Choroid plexus epithelial cell (primary cell): ENCODE measurements at regions not wholly inside any gene's neighbourhood (a gene's known extent, or its start where the extent isn't known, plus 50 kb on each side); places are given as distances from the start of the nearest gene placed in this dataset.
A peak's percentile ranks its signal among the peaks of the same experiment; 100 is the strongest.

ENCODE experiments used
- DNase-seq: peaks from one replicate; pipeline ENCODE4 v3.0.0-alpha.2; 2010; ENCODE audit warnings: low read depth
- H3K4me3 ChIP-seq: 2 replicates; pipeline ENCODE4 v1.5.1; 2011; ENCODE audit warnings: low read depth, mild to moderate bottlenecking, control low read depth, low read length, moderate library complexity
- CTCF ChIP-seq: conservative IDR thresholded peaks from 2 replicates; pipeline ENCODE4 v1.5.1; 2011; ENCODE audit warnings: low read depth, mild to moderate bottlenecking, control low read depth, inconsistent platforms, low read length, moderate library complexity

DNA sequence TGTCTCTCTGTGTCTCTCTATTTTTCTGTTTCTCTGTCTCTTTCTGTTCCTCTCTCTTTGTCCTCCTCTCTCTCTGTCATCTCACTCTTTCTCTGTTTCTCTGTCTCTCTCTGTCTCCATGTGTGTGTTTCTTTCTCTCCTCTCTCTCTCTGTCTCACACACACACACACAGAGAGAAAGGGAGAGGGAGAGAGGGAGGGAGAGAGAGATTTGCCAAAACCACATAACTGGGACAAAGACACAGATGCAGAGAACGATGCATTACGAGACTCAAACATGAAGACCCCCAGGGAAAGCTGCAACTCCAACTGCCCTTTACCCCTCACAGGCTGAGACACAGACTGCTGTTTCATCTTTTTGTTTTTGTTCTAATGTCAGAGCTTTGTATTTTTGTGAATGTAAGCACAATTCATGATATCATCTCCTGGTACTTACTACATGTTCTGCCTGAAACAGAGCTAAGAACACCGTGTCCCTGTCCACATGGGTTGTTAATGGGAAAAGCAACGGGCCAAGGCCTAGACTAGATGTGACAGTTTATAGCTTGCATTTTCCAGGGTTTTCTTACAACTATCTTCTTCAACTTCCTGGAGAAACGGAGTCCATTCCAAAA lies 177.1 kb upstream of the ARID1B start:
- no peak overlapping the region for H3K4me3 ChIP-seq
- DNase-seq = no peak
- no peak for TF ChIP-seq CTCF

- TF ChIP-seq CTCF = no peak
- no peak overlapping the region for H3K4me3 ChIP-seq
- DNase-seq = no peak
Measured at GRCh38 chr6:156599366-156599765, 177.8 kb upstream of the ARID1B start.

DNA sequence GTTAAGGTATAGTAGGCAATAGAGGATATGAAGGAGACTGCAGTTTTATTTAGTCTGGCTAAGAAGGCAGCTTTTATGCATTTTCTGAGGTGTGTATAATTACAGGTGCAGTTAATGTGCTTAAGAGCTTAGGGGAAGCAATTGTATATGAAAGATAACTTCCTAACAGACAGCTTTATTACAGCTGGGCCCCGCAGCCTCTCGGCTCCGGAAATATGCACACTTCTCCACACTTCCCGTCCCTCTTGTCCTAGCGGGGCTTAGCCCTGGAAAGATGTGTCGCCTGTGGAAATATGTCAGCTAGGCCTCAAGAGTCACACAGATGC lies 178.4 kb upstream of the ARID1B start:
- no peak for TF ChIP-seq CTCF
- H3K4me3 ChIP-seq = no peak overlapping the region
- DNase-seq = no peak

DNA sequence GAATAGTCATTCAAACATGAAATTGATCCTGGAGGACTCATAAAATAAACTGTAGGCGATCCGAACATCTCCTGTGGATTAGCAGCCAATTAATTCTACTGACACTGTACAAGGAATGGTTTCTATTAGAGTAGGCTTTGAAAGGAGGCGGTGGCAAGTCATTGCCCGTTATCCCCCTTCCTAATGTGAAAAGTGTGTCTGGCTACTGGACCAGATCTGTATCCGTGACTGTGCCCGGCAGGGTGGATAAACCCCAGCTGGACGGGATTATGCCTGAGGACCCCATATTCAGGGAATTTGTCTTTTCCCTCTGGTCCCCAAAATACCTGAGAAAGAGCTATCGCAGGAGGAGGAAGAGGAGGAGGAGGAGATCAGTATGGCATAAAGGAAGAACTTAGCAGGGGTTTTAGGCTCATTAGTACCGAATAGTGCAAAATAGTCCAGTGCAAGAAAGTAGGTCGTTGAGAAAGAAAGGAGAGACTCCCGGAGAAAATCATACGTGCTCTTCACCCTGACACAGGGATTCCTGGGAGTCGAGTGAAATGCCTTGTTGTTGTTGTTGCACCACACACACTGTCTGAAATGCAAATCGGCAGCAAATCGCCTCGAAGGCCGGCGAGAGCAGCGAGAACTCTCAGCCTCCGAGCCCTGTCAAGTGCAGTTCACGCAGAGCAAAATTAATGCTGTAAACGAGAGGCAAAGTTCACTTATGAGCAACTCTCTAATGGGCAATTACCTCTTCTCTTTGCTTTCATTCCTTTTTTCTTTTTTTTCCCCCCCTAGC lies 178.9 kb upstream of the ARID1B start:
- no peak overlapping the region for H3K4me3 ChIP-seq
- DNase-seq = no peak
- TF ChIP-seq CTCF = no peak

DNA sequence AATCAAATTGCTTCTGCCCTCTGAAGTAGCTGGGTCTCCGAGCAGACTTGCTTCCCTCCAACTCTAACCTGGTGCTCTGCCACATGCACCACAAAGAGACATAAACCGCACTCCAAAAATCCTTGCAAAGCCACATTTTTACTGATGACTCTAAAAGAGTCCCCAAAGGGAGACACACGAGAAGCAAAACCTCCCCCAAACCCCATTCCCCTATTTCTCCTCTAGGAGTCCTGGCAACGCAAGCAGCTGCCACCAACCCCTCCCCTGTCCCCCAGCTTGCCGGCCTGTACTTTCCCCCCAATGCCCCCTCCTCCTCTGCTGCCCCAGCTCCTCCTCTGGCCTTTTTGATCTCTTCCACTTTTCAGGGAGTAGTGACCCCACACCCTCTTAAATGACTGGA lies 180.1 kb upstream of the ARID1B start:
- DNase-seq = no peak
- no peak for TF ChIP-seq CTCF
- H3K4me3 ChIP-seq = no peak overlapping the region

GRCh38 chr6:156595476-156595875 lies 181.7 kb upstream of the ARID1B start:
- peak; percentile 25 for DNase-seq
- H3K4me3 ChIP-seq = no peak overlapping the region
- TF ChIP-seq CTCF = no peak

DNA sequence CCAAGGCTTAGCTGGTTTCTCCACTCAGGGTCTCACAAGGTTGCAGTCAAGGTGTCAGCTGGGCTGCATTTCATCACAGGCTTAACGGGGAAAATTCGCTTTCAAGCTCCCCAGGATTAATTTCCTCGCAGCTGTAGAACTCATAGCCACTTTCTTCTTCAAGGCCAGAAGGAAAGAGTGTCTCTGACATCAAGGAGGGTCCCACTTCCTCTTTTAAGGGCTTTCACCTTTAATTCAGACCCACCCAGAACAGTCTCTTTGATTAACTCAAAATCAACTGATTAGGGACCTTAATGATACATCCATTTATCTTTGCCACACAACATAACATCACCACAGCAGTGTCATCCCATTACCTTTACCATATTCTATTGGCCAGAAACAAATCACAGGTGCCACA lies 183.3 kb upstream of the ARID1B start:
- TF ChIP-seq CTCF = no peak

More for the DNA sequence above, 183.3 kb upstream of the ARID1B start:
- no peak overlapping the region for H3K4me3 ChIP-seq
- DNase-seq = no peak
